ENCODE measurements at regions not wholly inside any gene's neighbourhood (a gene's known extent, or its start where the extent isn't known, plus 50 kb on each side); places are given as distances from the start of the nearest gene placed in this dataset.

GRCh38 chr16:26809461-26809860 is 257.3 kb upstream of the C16orf82 start:
- H3K9me3 ChIP-seq: no peaks in the 10 kb centered on the region
- no peaks in the 10 kb centered on the region for H3K4me1 ChIP-seq
- WGBS, 2 donors: 61 to 75% methylated on average over 1 to 2 of the region's 2 CpGs
- DNase-seq (no peak), ATAC-seq (ENCODE audit: low FRiP score in 2 of 2) (no peak)
- H3K4me3 ChIP-seq: no peak overlapping the region
- H3K27me3 ChIP-seq: no peaks in the 10 kb centered on the region
- no peak overlapping the region for H3K27ac ChIP-seq
- no peaks in the 10 kb centered on the region for H3K36me3 ChIP-seq
- TF ChIP-seq EP300 (IDR thresholded peaks at IDR 0.05) (no peak), CTCF (IDR thresholded peaks at IDR 0.05) (no peak), POLR2A (IDR thresholded peaks at IDR 0.05) (no peak), POLR2AphosphoS5 (IDR thresholded peaks at IDR 0.05) (no peak)

- 70 to 74% methylated on average over 7 of the region's 7 CpGs for WGBS, 2 donors
- no peak overlapping the region for H3K27ac ChIP-seq
- H3K27me3 ChIP-seq: no peaks in the 10 kb centered on the region
- no peak for TF ChIP-seq POLR2A (IDR thresholded peaks at IDR 0.05)
- TF ChIP-seq CTCF (IDR thresholded peaks at IDR 0.05): no peak
- TF ChIP-seq EP300 (IDR thresholded peaks at IDR 0.05): no peak
- no peak for TF ChIP-seq POLR2AphosphoS5 (IDR thresholded peaks at IDR 0.05)
- no peaks in the 10 kb centered on the region for H3K4me1 ChIP-seq
- DNase-seq (no peak), ATAC-seq (ENCODE audit: low FRiP score in 2 of 2) (peak in 1 of 2 donors; percentile 28)
- H3K9me3 ChIP-seq: no peaks in the 10 kb centered on the region
- no peaks in the 10 kb centered on the region for H3K36me3 ChIP-seq
- no peak overlapping the region for H3K4me3 ChIP-seq
Observed at GRCh38 chr16:26816266-26816665, 250.5 kb upstream of the C16orf82 start.

- WGBS, 2 donors: 59 to 69% methylated on average over 20 to 21 of the region's 21 CpGs
- Histone ChIP-seq H3K27me3 (no peaks in the 10 kb centered on the region), H3K9me3 (no peaks in the 10 kb centered on the region), H3K27ac (no peak overlapping the region), H3K36me3 (no peaks in the 10 kb centered on the region), H3K4me3 (no peak overlapping the region), H3K4me1 (no peaks in the 10 kb centered on the region)
- TF ChIP-seq CTCF (IDR thresholded peaks at IDR 0.05): no peak
- TF ChIP-seq POLR2AphosphoS5 (IDR thresholded peaks at IDR 0.05): no peak
- no peak for TF ChIP-seq EP300 (IDR thresholded peaks at IDR 0.05)
- TF ChIP-seq POLR2A (IDR thresholded peaks at IDR 0.05): no peak
- DNase-seq (peak in 1 of 2 donors; percentile 13), ATAC-seq (ENCODE audit: low FRiP score in 2 of 2) (peak in 1 of 2 donors; percentile 72)
Observed at GRCh38 chr16:26816885-26817571, 249.7 kb upstream of the C16orf82 start.

- Histone ChIP-seq H3K9me3 (no peaks in the 10 kb centered on the region), H3K4me3 (no peak overlapping the region), H3K27me3 (no peaks in the 10 kb centered on the region), H3K36me3 (no peaks in the 10 kb centered on the region), H3K27ac (no peak overlapping the region), H3K4me1 (no peaks in the 10 kb centered on the region)
- DNase-seq: no peak
- ATAC-seq (ENCODE audit: low FRiP score in 2 of 2): no peak
- WGBS, 2 donors: 81 to 86% methylated on average over 2 of the region's 2 CpGs
- no peak for TF ChIP-seq POLR2A (IDR thresholded peaks at IDR 0.05)
- no peak for TF ChIP-seq EP300 (IDR thresholded peaks at IDR 0.05)
- TF ChIP-seq POLR2AphosphoS5 (IDR thresholded peaks at IDR 0.05): no peak
- TF ChIP-seq CTCF (IDR thresholded peaks at IDR 0.05): no peak
Observed at GRCh38 chr16:26818393-26818792, 248.3 kb upstream of the C16orf82 start.

- Histone ChIP-seq H3K4me1 (no peaks in the 10 kb centered on the region), H3K4me3 (no peak overlapping the region), H3K27ac (no peak overlapping the region), H3K36me3 (no peaks in the 10 kb centered on the region), H3K9me3 (no peaks in the 10 kb centered on the region), H3K27me3 (no peaks in the 10 kb centered on the region)
- WGBS, 2 donors: 86 to 89% methylated on average over 9 of the region's 9 CpGs
- ATAC-seq (ENCODE audit: low FRiP score in 2 of 2): no peak
- no peak for DNase-seq
- no peak for TF ChIP-seq EP300 (IDR thresholded peaks at IDR 0.05)
- no peak for TF ChIP-seq POLR2A (IDR thresholded peaks at IDR 0.05)
- no peak for TF ChIP-seq CTCF (IDR thresholded peaks at IDR 0.05)
- TF ChIP-seq POLR2AphosphoS5 (IDR thresholded peaks at IDR 0.05): no peak
Observed at GRCh38 chr16:26824469-26824868, 242.3 kb upstream of the C16orf82 start.

Measured in upper lobe of left lung (tissue), 6 donors.